ENCODE measurements at regions not wholly inside any gene's neighbourhood (a gene's known extent, or its start where the extent isn't known, plus 50 kb on each side); places are given as distances from the start of the nearest gene placed in this dataset.

- no peak for TF ChIP-seq CHD7 (IDR thresholded peaks at IDR 0.05; ENCODE audit: insufficient replicate concordance, low read length)
- no peak for TF ChIP-seq CREB1 (IDR thresholded peaks at IDR 0.05)
- no peak for TF ChIP-seq RAD21 (IDR thresholded peaks at IDR 0.05 in 1 of 2, conservative IDR thresholded peaks at IDR 0.05 in 1 of 2; ENCODE audit: low read depth in 2 of 2, low read length in 2 of 2)
- TF ChIP-seq SP1 (IDR thresholded peaks at IDR 0.05; ENCODE audit: low read depth, low read length), result no peak
- TF ChIP-seq GABPA (IDR thresholded peaks at IDR 0.05; ENCODE audit: borderline replicate concordance, insufficient read depth, low read length), result no peak
- TF ChIP-seq CTCF (IDR thresholded peaks at IDR 0.05; ENCODE audit: control extremely low read depth in 1 of 3, insufficient read depth in 1 of 3, low read depth in 1 of 3, low read length in 3 of 3), result no peak
- TF ChIP-seq EP300 (IDR thresholded peaks at IDR 0.05; ENCODE audit: borderline replicate concordance in 1 of 2, low read depth in 2 of 2, low read length in 2 of 2), result no peak
- TF ChIP-seq CHD1 (IDR thresholded peaks at IDR 0.05; ENCODE audit: low read depth, low read length), result no peak
- TF ChIP-seq JUND (IDR thresholded peaks at IDR 0.05; ENCODE audit: low read length), result no peak
- no peak for TF ChIP-seq TCF12 (IDR thresholded peaks at IDR 0.05; ENCODE audit: low read depth, low read length)
These were observed 363.0 kb upstream of the TOM1L1 start (continued) for GRCh38 chr17:54537656-54538055.
